ENCODE measurements at regions not wholly inside any gene's neighbourhood (a gene's known extent, or its start where the extent isn't known, plus 50 kb on each side); places are given as distances from the start of the nearest gene placed in this dataset.

GRCh38 chrX:73932522-73932921 lies 80.0 kb upstream of the XIST start:
- no peak for TF ChIP-seq CTCF (IDR thresholded peaks at IDR 0.05; ENCODE audit: borderline replicate concordance, extremely low read depth, low read length, poor library complexity, severe bottlenecking)
- no peak for TF ChIP-seq EZH2 (IDR thresholded peaks at IDR 0.05; ENCODE audit: borderline replicate concordance, low read depth, low read length, severe bottlenecking)
